ENCODE measurements at regions not wholly inside any gene's neighbourhood (a gene's known extent, or its start where the extent isn't known, plus 50 kb on each side); places are given as distances from the start of the nearest gene placed in this dataset.

DNA sequence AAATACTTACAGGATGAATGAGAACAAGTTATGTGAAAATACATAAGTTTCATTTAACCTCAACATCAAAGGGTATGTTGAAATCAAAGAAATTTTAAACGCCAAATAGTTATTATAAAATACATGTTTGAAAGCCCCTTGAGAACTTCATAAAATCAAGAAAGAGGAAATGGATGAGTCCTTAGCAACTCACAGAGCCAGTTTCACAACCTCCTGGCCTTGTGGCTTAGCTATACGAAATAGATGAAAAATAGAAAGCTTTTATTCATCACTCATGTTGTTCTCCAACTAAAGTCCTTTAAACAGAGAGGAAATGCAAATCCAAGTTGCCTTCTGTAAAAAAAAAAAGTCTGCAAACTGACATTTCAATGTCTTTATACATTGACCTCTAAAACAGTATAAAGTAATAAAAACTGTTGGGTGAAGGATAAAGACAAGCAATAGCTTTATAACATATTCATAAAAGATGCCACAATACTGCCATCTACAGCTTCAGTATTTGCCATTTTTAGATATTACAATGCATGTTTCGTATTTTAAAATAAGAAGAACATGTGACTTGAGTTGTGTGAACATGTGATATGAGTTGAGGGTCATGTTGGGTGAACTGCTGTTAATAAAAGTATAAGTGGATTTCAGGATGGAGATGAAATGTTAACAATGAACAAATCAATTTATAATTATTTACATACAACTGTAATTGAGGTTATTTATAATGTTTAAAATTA, 847.8 kb downstream of the MRPL39 start:
- DNase-seq (ENCODE audit: extremely low read depth in 1 of 11, low read depth in 9 of 11, low spot score in 4 of 11), result no peak

DNA sequence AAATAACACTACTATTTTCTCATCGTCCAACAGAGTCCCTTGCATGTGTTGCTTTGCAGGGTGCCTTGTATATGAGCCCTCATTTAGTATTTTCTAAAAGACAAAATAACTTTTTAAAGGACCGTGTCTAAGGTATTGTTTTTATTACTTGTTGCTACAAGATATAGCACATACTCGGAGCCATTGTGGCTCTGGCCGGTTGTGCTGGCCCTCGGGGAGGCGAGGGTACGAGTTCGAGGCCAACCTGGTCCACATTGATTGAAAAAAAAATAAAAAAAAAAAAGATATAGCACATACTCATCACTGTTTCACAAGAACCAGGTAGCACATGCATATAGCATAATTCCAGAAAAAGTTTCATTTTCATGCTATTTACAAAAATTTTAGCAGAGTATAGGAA, 869.2 kb downstream of the MRPL39 start:
- no peak for DNase-seq (ENCODE audit: extremely low read depth in 1 of 11, low read depth in 9 of 11, low spot score in 4 of 11)

DNA sequence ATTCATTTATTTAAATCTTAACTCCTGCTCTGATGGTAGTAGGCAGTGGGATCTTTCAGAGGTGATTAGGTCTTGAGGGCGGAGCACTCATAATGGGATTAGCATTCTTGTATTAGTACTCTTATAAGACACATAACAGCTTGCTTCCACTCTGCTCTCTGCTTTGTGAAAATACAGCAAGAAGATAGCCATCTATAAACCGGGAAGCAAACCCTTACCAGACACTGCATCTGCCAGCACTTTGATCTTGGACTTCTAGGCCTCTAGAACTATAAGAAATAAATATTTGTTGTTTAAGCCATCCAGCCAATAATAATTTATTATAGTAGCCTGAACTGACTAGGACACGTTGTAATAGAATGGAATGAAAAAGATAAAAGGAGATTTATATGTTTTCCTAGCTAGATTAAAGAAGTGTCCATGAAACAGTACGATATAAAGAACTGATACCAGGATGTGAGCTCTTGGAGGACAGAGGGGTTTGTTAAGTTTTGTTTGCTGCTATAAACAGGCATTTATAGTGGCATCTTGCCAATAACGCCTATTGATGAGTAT, 869.9 kb downstream of the MRPL39 start:
- DNase-seq (ENCODE audit: extremely low read depth in 1 of 11, low read depth in 9 of 11, low spot score in 4 of 11), result no peak

DNA sequence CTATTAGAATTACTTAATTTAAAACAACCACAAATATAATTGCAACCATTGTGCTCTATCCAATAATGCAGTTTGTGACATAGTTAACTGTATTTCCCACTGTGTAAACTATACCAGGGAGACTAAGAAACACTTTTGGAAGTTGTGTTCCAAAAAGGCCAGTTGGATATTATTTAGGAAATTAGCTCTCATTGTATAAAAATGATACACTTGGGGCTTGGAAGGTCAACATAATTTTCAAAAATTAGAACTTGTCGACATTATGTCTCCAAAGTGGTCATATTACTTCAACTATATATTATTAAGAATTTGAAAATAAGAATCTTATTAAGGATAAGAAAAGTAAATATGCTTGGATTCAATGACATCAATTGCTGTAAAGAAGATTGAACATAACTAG, 876.6 kb downstream of the MRPL39 start:
- DNase-seq (ENCODE audit: extremely low read depth in 1 of 11, low read depth in 9 of 11, low spot score in 4 of 11), result no peak

DNA sequence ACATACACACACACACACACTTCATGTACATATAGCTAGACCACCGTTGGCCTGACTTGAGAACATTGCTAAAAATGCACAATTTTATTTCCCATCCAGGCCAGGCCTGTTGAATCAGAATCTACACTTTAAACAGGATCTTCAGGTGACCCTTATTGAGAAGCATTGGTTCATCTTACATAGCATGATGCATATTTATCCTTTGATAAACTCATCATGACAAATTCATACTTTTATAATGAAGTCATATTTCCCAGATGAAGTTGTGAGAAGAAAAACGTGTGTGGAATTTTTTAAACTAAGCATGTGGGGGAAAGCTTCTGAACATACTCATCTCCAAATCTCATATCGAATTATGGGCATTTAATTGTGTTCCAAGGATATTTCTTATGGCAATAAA, 877.7 kb downstream of the MRPL39 start:
- DNase-seq (ENCODE audit: extremely low read depth in 1 of 11, low read depth in 9 of 11, low spot score in 4 of 11), result no peak

DNA sequence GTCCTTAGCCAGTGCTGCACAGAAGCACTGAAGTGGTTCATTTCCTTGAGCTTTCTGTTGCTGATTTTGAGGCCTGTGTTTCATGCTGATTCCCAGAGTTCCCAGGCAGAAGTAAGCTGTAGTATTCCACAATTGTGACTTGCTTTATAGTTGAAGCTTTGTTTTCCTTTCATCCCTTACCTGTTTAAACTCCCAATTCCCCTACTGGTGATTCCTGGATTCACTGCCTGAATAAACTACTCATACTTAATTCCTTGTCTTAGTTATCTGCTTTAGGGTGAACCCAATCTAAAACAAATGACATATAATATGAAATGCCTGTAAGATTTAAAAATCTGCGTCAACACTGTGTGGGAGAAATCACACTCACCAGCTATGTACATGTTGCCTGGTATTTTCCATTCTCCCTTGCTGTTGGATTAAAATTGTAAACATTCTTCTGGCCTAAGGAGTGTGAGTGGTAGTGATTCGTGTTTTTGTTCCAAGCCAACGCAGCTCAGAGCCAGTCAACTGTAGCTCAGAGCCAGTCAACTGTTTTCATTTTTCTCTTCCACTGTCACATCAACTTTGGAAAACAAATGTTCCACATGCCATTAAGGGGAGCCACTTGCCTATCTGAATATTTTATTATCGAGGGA, 879.4 kb downstream of the MRPL39 start:
- peak in 2 of 11 donors; percentile 9 to 21 for DNase-seq (ENCODE audit: extremely low read depth in 1 of 11, low read depth in 9 of 11, low spot score in 4 of 11)

DNA sequence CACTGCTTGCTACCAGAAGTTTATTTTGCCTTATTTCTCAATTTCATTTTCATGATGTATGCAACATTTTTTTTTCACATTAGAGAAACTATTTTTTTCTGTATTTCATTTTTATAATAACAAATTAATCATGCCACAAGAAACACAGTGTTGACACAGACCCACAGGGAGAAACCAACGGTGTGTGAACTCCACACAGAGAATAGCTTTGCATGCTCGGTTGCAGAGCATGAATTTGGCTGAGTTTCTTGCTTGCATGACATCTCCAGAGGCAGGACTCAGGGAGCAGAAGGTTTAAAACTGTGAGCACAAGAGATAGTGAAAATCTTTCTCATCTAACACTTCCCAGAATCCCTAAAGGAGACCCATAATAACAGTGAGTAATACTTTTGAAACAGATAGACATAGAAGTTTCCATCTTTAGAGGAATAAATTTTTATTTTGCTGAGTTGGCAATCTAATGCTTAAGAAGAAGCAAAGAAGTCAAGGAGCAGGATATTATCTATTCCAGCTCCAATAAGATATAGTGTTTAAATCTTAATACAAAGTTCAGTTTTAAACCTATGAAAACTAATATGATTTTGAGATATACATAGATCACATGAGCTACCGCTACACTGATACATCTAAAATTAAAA, 890.9 kb downstream of the MRPL39 start:
- peak in 1 of 11 donors; percentile 18 for DNase-seq (ENCODE audit: extremely low read depth in 1 of 11, low read depth in 9 of 11, low spot score in 4 of 11)

DNA sequence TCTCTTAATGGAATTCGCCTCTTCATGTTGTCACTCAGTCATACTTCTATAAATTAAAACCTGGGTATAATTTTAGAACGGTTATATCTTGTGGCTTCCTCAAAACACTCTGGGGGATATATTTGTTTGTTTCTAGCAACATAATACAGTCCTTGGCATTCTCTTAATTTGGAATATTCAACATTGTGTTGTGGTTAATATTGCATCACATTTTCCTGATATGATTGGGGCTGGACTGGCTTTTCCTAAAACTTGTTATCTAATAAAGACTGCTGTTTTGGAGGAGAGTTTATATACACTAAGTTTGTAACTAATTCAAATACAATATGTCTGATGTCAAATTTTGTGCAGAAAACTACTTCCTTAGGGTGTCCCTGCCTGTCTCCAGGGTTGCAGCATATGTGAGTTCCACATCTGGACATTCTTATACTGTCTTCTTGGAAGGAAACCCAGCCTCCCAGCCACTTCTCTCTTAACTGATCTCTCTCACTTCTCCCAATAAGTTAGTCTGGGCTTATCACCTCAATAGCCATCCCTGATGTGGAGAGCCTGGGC, 892.6 kb downstream of the MRPL39 start:
- DNase-seq (ENCODE audit: extremely low read depth in 1 of 11, low read depth in 9 of 11, low spot score in 4 of 11), result no peak

DNA sequence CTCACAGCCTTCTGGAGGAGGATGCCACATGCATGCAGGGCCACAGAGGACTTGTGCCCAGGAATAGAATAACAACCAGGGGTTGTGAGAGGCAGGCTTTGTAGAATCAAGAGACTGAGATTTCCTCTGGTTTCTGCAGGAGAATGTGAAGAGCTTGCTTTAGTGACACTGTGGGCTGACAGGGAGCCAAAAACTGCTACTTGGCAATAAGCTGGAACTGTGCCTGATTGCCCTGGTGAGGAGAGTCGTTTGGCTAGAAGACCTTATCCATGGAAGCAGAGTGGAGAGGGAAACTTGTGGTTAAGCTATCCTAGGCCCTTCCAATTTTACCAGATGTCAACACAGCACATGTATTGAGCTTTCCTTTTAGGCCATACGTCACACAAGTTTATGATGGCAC, 902.1 kb downstream of the MRPL39 start:
- no peak for DNase-seq (ENCODE audit: extremely low read depth in 1 of 11, low read depth in 9 of 11, low spot score in 4 of 11)

DNA sequence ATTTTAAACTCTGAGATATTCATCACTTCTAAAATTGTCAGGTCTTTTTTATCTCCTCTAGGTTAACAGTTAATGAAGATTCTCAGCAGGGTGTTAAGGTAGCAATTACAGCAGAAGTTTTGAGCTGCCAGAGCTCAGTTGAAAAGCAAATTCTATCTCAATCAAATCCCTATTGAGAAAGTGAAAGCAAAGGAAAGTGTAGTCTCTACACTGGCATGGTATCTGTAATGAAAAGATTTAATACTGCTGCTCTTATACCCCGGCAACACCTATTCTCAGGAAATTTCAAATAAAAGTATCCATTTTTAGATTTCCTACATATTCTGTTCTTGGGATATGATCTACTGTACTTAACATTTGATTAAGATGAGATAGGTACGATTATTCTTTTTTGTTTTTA, 913.5 kb downstream of the MRPL39 start:
- DNase-seq (ENCODE audit: extremely low read depth in 1 of 11, low read depth in 9 of 11, low spot score in 4 of 11), result no peak

DNA sequence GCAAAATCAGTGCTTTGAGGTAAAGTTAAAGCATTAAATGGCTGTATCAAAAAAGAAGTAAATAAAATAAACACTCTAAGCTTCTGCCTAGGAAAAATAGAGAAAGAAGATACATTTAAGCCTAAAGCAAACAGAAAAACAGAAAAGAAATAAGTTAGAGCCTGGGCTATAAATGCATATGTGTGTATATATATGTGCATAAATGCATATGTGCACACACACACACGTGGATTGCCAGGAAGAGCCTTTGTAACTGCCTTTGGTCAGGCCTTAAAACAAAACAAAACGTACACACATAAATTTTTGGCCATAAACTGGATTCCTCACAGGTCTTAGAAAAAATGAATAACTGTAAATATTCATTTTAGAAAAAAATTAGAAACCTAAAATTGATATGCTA, 925.8 kb downstream of the MRPL39 start:
- no peak for DNase-seq (ENCODE audit: extremely low read depth in 1 of 11, low read depth in 9 of 11, low spot score in 4 of 11)

DNA sequence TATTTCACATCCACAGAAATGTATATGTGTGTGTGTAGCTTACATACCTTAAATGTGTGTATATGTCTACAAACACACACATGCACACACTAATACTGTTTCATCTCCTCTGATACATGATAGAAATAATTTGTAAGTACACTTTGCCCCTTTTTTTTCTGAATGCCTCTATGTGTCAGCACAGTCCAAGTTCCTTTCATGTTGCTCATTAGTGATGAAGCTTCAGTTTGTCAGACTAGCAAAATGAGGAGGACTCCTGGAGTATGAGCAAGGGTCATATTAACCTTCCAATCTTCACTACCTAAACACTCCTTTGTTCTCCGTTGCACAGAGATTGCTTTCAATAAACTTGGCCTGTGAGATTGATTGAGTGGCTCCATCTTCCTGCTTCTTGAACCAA, 935.4 kb downstream of the MRPL39 start:
- DNase-seq (ENCODE audit: extremely low read depth in 1 of 11, low read depth in 9 of 11, low spot score in 4 of 11), result no peak

DNA sequence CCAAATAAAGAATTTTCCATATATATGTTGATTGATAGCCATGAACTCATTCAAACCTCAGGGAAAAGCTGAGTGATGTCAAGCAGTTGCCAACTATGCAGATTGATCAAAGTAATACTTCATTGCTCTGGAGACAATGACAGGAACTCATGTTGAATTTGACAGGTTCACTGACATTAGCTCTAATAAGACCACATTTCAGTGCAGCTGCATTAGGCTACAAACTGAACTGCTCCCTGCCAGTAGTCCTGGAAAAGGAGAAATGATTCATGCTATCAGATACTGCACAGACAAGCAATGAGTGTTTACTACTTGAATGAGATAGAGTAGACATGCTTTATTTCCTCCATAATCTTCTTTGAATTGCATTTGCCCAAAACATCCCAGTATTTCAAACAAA, 948.4 kb downstream of the MRPL39 start:
- DNase-seq (ENCODE audit: extremely low read depth in 1 of 11, low read depth in 9 of 11, low spot score in 4 of 11), result no peak

DNA sequence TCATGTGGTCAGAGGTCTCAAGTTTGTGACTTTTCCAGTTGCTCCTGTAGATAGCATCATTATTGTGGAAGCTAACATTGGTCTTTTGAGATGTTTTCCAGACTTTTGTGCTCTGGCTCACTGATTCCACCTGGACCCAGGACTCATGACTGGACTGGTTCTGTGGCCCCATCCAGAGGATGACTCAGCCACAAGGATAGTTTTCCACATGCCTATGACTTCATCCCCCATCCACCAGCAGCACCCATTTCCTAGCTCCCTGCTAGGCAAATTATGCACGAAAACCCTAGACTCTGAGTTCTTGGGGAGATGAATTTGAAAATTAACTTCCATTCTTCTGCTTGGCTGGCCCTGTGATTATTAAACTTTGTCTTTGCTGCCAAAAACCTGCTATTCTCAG, 949.3 kb downstream of the MRPL39 start:
- no peak for DNase-seq (ENCODE audit: extremely low read depth in 1 of 11, low read depth in 9 of 11, low spot score in 4 of 11)

DNA sequence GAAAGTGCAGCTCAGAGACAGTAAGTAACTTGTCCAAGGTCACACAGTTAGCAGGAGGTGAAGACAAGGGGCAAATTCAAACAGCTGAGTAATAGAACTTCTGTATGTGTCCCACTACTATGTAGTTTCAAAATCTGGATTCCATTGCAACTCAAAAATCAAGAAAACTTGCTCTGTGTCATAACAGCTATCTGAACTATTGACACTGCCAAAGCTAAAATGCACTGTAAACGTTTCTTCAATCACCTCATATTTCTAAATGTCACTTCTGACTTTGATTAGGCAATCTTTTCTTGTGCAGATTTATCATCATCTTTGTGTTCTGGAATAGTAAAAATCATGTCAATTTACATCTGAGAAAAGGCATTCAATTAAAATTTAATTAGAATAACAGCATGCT, 957.6 kb downstream of the MRPL39 start:
- DNase-seq (ENCODE audit: extremely low read depth in 1 of 11, low read depth in 9 of 11, low spot score in 4 of 11), result no peak

DNA sequence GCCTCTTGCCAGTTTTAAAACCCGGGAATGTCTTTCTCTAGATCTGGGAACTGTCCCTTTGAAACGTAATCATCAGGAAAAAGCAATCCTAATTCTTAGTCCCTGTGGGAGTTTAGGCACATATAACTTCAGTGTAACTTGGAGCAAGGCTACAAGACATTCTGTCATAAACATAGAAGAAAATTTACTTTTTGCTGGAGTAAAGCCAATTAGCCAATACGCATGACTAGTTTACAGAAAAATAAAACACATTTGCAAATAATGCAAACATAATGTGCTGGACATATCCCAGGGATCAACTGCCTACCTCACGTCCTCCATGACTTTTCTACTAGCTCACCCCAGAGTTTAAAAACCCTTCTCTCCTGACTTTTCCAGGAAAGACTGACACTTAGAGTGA, 970.6 kb downstream of the MRPL39 start:
- DNase-seq (ENCODE audit: extremely low read depth in 1 of 11, low read depth in 9 of 11, low spot score in 4 of 11), result peak in 1 of 11 donors; percentile 3

DNA sequence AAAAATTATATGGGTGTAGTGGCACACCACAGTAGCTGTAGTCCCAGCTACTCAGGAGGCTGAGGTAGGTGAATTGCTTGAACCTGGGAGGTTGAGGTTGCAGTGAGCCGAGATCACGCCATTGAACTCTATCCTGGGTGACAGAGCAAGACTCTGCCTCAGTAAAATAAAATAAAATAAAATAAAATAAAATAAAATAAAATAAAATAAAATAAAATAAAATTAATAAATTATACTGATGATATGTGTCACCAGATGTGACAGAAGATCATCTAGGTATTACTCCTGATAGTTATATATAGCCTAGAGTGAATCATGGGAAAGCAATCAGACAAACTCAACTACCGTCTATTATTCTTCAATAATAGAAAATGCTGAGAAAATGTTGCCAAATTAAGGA, 972.5 kb downstream of the MRPL39 start:
- no peak for DNase-seq (ENCODE audit: extremely low read depth in 1 of 11, low read depth in 9 of 11, low spot score in 4 of 11)

DNA sequence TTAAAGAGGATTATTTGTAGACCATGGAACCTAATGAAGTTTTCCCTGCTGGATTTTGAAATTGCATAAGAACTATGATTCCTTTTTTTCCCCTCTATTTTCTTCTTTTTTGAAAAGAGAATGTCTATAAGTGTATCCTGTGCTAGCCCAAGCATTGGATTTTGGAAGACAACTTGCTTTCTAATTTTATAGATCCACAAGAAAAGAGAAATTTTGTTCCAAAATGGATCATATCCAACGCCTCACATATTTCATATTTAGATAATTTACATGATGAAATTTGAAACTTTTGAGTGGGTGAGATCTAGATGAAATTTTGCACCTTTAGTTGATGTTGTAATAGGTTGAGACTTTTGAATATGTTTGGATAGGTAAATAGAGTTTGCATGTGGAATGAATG, 978.7 kb downstream of the MRPL39 start:
- no peak for DNase-seq (ENCODE audit: extremely low read depth in 1 of 11, low read depth in 9 of 11, low spot score in 4 of 11)

DNA sequence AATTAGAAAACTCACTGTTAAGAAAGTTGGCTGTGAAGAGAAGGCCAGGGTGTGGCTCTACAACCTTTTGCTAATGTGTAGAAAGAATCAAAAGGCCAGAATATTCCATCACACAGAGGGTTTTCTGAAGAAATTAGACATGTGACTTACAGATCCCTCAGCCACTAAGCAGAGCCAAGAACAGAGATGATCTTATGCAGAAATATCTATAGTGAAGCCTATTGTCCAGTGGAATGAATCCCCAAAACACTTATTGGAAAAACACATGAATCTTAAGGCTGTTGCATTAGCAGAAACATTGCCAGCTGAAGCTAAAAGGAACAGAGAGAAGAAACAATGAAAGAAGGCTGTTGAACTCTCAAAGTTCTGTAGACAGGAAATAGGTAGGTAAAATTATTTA, 979.2 kb downstream of the MRPL39 start:
- DNase-seq (ENCODE audit: extremely low read depth in 1 of 11, low read depth in 9 of 11, low spot score in 4 of 11), result no peak

DNA sequence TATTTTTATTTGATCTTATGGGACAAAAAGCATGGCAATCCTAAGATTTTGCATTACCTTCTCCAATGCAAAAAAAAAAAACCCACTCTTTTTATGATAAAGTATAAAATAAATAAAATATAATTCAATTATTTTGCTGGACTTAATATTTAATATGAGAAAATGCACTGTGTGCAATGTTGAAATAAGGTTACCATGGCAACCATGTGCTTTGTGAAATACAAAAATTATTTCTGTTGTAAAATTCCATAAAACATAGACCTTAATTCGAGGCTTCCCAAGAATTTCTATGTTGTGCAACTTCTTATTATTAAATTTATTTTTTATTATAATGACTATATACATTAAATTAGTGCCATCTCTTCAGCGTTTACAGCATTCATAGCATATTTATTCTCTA, 989.5 kb downstream of the MRPL39 start:
- DNase-seq (ENCODE audit: extremely low read depth in 1 of 11, low read depth in 9 of 11, low spot score in 4 of 11), result no peak

Measured in renal cortex interstitium (tissue), 11 donors.